ENCODE measurements at regions not wholly inside any gene's neighbourhood (a gene's known extent, or its start where the extent isn't known, plus 50 kb on each side); places are given as distances from the start of the nearest gene placed in this dataset.

DNA sequence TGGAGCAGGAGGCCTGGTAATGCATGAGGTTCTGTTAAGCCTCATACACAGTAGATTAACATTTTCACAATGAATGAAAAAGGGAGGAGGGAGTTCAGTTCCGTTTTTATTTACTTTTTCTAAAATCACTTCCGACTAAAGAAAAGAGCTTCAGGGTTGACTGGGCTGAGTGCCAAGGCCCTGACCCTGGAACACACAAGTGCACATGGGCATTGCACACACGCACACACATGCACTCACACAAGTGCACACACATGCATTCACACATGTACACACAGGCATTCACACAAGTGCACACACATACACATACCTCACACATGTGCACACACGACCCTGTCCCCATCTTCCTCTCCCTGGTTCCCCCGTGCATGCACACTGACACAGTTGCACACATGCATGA lies 303.3 kb downstream of the BRD1 start:
- TF ChIP-seq, protein P1, sequence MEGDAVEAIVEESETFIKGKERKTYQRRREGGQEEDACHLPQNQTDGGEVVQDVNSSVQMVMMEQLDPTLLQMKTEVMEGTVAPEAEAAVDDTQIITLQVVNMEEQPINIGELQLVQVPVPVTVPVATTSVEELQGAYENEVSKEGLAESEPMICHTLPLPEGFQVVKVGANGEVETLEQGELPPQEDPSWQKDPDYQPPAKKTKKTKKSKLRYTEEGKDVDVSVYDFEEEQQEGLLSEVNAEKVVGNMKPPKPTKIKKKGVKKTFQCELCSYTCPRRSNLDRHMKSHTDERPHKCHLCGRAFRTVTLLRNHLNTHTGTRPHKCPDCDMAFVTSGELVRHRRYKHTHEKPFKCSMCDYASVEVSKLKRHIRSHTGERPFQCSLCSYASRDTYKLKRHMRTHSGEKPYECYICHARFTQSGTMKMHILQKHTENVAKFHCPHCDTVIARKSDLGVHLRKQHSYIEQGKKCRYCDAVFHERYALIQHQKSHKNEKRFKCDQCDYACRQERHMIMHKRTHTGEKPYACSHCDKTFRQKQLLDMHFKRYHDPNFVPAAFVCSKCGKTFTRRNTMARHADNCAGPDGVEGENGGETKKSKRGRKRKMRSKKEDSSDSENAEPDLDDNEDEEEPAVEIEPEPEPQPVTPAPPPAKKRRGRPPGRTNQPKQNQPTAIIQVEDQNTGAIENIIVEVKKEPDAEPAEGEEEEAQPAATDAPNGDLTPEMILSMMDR (IDR thresholded peaks at IDR 0.05), result no peak
- TF ChIP-seq POLR2A (IDR thresholded peaks at IDR 0.05) (no peak), POLR2AphosphoS5 (IDR thresholded peaks at IDR 0.05) (no peak)
